Skeletal muscle cell (primary cell): ENCODE measurements at regions not wholly inside any gene's neighbourhood (a gene's known extent, or its start where the extent isn't known, plus 50 kb on each side); places are given as distances from the start of the nearest gene placed in this dataset.
"Not testable (repeated sequence)": the region's sequence is repeated elsewhere in the genome, so short reads cannot be mapped to it uniquely, and the experiment has no call there.

Experiments
- DNase-seq: peaks from one replicate; pipeline ENCODE4 v3.0.0-alpha.2; 2010; ENCODE audit warnings: low read depth
- H3K4me3 ChIP-seq: 2 replicates; pipeline ENCODE4 v1.5.1; 2011; ENCODE audit warnings: low read depth, mild to moderate bottlenecking, control low read depth, low read length, moderate library complexity

- DNase-seq, result no peak
- H3K4me3 ChIP-seq, result no peak overlapping the region
Observed at GRCh38 chr13:73675821-73676220, 458.4 kb downstream of the KLF12 start.

DNA sequence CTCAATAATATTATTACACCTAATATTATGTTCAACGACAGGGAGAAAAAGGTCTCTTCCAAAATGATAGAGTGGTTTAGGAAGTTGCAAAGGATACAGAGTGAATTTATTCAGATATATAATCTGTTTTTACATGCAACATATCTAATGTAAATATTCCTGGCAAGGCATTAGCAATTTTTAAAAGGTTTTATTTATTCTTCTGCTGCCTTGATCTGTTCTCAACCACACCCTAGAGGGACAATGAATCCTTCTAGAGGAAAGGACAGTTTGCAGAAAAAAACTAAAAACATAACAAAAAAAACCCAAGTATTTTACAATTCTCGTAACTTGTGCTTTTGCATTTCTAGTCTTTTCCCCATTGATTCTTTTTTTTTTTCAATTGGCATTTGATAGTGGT is 459.6 kb downstream of the KLF12 start:
- no peak for DNase-seq
- no peak overlapping the region for H3K4me3 ChIP-seq

GRCh38 chr13:73673931-73674330 is 460.3 kb downstream of the KLF12 start:
- no peak for DNase-seq
- no peak overlapping the region for H3K4me3 ChIP-seq

DNA sequence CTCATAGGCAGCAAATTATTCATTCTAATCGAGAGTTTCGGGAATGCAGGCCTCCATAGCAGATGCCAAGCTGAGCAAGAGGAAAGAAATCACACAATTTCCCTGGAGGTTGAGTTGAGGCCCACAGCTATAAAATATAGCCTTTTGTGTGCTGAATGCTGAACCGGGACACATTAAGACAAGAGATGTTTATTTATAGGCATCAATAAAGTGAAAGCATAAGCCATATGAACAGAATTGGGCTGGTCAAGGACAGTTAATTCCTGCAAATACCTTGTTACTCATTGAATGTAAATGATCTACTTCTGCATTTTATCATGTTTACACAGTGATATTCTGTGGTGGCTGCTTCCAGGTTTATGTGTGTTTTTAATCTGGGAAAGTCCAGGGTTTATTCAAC is 461.7 kb downstream of the KLF12 start:
- DNase-seq, result peak; percentile 43
- no peak overlapping the region for H3K4me3 ChIP-seq

DNA sequence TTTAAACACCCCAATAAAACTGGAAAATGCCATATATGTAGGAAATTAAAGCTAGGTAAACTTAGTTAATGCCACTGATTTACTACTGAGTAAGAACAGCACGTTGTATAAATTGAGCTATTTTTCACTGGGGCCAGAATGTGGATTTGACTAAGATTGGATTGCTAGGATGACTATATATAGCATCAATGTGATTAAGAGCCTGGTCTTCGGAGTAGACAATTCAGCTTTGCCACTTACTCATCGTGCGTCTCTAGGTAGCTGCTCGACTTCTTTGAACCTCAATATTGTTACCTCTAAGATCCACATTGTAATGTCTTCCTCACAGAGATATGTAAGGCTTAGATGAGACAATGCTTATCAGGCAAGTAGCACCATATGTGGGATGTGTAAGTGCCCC is 462.5 kb downstream of the KLF12 start:
- no peak overlapping the region for H3K4me3 ChIP-seq
- no peak for DNase-seq

GRCh38 chr13:73671011-73671410 is 463.2 kb downstream of the KLF12 start:
- no peak overlapping the region for H3K4me3 ChIP-seq

DNA sequence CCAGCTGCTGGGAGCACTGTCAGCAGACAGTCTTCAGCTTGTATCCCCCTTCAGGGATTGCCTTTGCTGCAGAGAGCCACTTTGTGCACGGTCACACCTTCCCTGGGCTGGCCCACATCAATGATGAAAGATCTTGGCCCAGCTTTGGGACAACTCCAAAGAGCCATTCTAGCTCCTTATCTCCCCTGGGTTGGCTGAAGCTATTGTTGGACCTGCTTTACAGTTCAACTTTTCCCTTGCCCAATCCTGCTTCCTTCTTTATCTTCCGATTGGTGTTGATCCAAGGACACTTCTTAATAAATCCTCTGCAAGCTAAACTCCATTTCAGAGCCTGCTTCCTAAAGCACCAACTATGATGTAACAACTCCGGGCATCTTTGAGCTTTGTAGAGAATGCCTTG is 466.4 kb downstream of the KLF12 start:
- no peak for DNase-seq
- no peak overlapping the region for H3K4me3 ChIP-seq

More at GRCh38 chr13:73671011-73671410, 463.2 kb downstream of the KLF12 start:
- DNase-seq, result no peak

DNA sequence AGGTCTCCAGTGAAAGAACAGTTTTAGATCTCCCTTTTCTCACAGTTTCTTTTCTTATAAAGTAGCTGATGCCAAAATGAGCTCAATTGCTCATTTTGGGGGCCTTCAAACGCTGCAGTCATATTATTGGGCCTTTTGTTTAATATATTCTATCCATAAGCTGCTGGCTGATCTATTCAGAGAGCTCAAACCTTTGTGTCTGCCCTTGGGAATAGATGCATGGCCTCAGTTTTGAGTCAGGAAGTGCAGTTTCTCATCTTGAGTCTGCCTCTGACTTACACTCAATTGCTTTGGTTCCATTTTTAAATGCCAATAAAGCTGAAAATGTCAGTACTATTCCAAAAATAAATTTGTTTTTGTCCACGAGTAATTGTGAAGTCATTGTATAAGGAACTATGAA is 468.9 kb downstream of the KLF12 start:
- no peak for DNase-seq
- no peak overlapping the region for H3K4me3 ChIP-seq

DNA sequence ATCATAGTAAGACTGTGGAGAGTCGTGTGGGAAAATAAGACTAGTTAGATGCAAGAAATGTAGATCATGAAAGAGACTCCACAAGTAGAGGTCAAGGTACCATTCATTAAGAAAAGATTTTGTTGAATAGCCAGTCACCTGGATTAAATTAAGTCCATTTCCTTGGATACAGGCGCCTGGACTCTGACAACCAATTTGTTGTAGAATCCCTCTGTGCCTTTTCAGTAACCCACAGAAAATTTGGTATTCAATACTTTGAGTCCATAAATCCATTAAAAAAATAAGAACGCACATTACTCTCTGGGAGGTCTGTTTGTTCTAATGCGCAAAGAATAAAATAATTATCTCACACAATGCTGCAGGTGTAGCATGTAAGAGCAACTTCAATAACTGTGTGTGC is 469.4 kb downstream of the KLF12 start:
- no peak overlapping the region for H3K4me3 ChIP-seq
- no peak for DNase-seq

DNA sequence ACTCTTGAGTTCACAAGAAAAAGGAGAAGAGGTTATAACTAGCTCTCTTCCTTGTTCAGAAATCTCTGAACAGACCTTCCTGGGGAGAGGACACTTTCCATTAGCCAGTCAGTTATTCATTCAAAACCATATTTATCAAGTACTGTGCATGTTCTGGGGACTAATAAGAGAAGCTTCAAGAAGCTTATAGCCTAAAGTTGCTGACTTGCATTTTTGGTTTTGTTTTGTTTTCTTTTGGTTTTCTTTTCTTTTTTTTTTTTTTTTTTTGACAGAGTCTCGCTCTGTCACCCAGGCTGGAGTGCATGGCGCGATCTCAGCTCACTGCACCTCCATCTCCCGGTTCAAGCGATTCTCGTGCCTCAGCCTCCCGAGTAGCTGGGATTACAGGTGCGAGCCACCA is 471.4 kb downstream of the KLF12 start:
- H3K4me3 ChIP-seq, result no peak overlapping the region
- no peak for DNase-seq

DNA sequence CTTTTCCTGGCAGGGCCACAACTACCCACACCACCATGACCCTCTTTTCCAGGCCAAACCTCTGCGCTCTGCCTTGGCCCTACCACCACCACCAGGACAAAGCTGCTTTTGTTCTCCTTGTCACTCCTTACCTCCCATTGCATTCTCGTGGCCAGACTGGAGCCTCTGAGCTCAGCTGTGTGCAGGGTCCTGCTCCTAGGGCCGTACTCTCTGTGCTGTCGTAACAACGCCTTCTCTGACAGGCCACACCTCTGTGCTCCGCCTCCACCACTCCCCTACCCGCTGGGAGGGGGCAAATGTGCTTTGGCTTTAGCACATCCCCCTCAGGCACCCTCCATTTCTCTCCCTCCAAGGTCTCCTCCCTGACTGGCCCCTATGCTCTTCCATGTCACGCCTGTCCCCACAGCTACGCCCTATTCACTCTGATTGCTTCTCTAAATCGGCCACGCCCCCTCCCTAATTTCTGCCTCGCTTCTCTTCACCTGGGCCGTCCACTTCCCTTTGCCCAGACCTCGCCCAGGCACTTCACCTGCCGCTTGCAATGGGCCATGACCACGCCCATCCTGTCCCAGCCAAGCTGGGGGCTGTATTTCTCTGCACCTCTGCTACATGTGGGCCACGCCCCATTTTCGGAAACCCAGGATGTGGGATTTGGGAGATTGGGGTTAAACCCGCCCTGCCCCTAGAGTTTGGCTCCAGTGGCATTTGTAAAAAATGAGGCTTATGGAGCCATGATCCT is 472.3 kb downstream of the KLF12 start:
- H3K4me3 ChIP-seq, result no peak overlapping the region
- DNase-seq, result no peak

DNA sequence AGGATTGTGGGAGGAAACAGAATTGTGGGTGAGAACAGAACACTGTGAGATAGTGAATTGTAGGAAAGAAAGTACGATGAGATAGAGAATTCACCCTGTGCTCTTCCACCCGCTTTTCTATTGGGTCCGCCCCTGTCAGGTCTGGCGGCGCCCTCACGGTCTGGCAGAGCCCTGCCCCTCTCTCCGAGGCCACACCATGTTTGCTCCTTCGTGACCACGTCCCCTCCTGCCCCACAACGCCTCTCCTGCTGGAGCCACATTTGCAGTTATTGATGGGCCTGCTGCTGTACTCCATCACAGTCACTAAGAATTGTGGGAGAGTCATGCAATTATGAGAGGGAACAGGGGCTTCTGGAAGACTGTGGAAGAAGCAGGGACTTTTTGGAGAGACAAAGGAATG is 473.1 kb downstream of the KLF12 start:
- DNase-seq, result no peak
- H3K4me3 ChIP-seq, result no peak overlapping the region

GRCh38 chr13:73658639-73659038 is 475.6 kb downstream of the KLF12 start:
- H3K4me3 ChIP-seq, result no peak overlapping the region
- no peak for DNase-seq

- no peak for DNase-seq
Observed at GRCh38 chr13:73657821-73658540, 476.2 kb downstream of the KLF12 start.

GRCh38 chr13:73656863-73657262 is 477.3 kb downstream of the KLF12 start:
- no peak for DNase-seq
- no peak overlapping the region for H3K4me3 ChIP-seq

More at GRCh38 chr13:73657821-73658540, 476.2 kb downstream of the KLF12 start:
- H3K4me3 ChIP-seq, result no peak overlapping the region

GRCh38 chr13:73653688-73654087 is 480.5 kb downstream of the KLF12 start:
- no peak for DNase-seq
- no peak overlapping the region for H3K4me3 ChIP-seq

GRCh38 chr13:73647417-73647816 is 486.8 kb downstream of the KLF12 start:
- H3K4me3 ChIP-seq, result no peak overlapping the region
- no peak for DNase-seq

DNA sequence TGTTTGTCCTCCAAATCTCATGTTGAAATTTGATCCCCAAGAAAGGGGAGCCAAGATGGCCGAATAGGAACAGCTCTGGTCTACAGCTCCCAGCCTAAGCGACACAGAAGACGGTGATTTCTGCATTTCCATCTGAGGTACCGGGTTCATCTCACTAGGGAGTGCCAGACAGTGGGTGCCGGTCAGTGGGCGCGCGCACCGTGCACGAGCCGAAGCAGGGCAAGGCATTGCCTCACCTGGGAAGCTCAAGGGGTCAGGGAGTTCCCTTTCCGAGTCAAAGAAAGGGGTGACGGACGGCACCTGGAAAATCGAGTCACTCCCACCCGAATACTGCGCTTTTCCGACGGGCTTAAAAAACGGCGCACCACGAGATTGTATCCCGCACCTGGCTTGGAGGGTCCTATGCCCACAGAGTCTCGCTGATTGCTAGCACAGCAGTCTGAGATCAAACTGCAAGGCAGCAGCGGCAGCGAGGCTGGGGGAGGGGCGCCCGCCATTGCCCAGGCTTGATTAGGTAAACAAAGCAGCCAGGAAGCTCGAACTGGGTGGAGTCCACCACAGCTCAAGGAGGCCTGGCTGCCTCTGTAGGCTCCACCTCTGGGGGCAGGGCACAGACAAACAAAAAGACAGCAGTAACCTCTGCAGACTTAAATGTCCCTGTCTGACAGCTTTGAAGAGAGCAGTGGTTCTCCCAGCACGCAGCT is 493.6 kb downstream of the KLF12 start:
- DNase-seq, H3K4me3 ChIP-seq: not testable (repeated sequence)

DNA sequence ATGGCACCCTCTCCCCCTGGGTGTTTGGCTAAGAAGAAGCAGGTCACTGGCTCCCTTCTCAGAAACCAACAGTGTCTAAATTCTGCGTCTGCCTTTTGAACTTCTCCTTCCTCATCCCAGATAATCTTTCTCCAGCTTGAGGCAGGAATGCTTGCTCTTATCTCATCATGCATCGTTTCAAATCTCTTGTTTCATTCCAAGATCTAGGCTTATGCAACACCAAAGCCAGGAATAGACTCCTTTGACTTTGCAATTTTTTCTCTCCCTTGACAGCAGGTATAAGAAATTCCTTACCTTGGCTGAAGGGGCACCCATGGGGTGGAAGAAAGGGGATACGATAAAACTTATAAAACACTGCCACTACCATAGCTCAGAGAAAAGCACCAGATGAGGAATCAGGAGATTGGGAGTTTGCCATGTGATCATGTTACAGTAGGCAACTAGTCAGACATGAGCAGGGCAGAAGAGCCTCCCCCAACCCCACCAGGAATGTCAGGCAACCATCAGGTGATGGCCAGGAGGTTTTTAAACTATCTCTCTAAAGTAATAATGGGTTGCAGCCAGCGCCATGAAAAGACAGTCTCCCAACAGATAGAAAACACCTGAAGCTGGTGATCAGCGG is 498.9 kb downstream of the KLF12 start:
- DNase-seq, result no peak

DNA sequence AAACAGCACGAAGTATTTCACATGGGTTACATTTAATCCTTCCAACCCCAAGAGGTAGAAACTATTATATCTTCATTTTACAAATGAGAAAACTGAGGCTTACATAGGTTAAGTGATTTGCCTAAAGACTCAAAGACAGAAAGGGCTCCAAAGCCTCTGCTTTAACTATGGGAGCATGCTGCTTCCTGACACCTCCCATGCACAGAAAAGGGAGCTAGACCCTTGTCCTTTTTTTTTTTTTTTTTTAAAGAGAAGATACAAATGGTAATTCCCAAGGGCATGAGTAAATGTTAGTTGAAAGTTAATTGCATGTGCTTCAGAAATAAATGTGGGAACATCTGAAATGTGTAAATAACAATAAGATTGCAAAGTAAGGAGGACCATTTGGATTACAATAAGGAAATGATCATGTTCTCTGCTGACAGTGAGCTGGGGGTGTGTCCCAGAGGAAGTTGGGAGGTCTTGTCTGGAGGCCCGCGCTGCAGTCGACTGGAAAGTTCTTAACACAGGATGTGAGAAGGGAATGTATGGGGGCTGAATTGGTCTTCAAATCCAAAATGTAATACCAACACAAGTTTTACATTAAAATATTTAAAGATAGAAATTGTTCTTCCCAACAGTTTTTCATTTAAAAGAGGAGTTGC is 500.3 kb downstream of the KLF12 start:
- no peak overlapping the region for H3K4me3 ChIP-seq
- DNase-seq, result no peak

More for the DNA sequence above, 498.9 kb downstream of the KLF12 start:
- no peak overlapping the region for H3K4me3 ChIP-seq
